T-helper 2 cell treated with Interferon-gamma antibody and Interleukin-4, amounts not matched to agents 5 μg/mL and 100 μg/mL, for 36 hours (primary cell): ENCODE measurements at regions not wholly inside any gene's neighbourhood (a gene's known extent, or its start where the extent isn't known, plus 50 kb on each side); places are given as distances from the start of the nearest gene placed in this dataset.

ENCODE experiments used
- DNase-seq: peaks from one replicate; pipeline ENCODE4 v3.0.0; 2021; ENCODE audit warnings: low spot score
- H3K27ac Mint-ChIP-seq: one replicate; pipeline ENCODE4 v1.8.0; 2021; ENCODE audit warnings: mild to moderate bottlenecking, mixed read lengths
- H3K27me3 Mint-ChIP-seq: one replicate; pipeline ENCODE4 v1.8.0; 2021; ENCODE audit warnings: low read depth, mixed read lengths
- H3K36me3 Mint-ChIP-seq: one replicate; pipeline ENCODE4 v1.8.0; 2021; ENCODE audit warnings: low read depth, mixed read lengths
- H3K4me1 Mint-ChIP-seq: one replicate; pipeline ENCODE4 v1.8.0; 2021; ENCODE audit warnings: low read depth, mixed read lengths
- H3K4me3 Mint-ChIP-seq: one replicate; pipeline ENCODE4 v1.8.0; 2022; ENCODE audit warnings: mild to moderate bottlenecking, moderate library complexity, mixed read lengths
- H3K9me3 Mint-ChIP-seq: one replicate; pipeline ENCODE4 v1.8.0; 2021; ENCODE audit warnings: mixed read lengths

GRCh38 chr11:28878025-28878424 lies 769.8 kb downstream of the METTL15 start:
- Mint-ChIP-seq H3K9me3 (peaks cover 13% of the 10 kb centered on the region), H3K4me3 (no peak overlapping the region), H3K27ac (no peak overlapping the region), H3K4me1 (no peaks in the 10 kb centered on the region), H3K27me3 (no peaks in the 10 kb centered on the region), H3K36me3 (no peaks in the 10 kb centered on the region)
- no peak for DNase-seq

- H3K36me3 Mint-ChIP-seq: no peaks in the 10 kb centered on the region
- H3K9me3 Mint-ChIP-seq: peaks cover 7% of the 10 kb centered on the region
- H3K4me1 Mint-ChIP-seq: no peaks in the 10 kb centered on the region
- H3K27me3 Mint-ChIP-seq: no peaks in the 10 kb centered on the region
- H3K4me3 Mint-ChIP-seq: no peak overlapping the region
- DNase-seq: no peak
- H3K27ac Mint-ChIP-seq: no peak overlapping the region
Observed at GRCh38 chr11:28877340-28877739, 769.2 kb downstream of the METTL15 start.

- H3K27ac Mint-ChIP-seq: no peak overlapping the region
- no peaks in the 10 kb centered on the region for H3K27me3 Mint-ChIP-seq
- H3K9me3 Mint-ChIP-seq: peaks cover 14% of the 10 kb centered on the region
- H3K36me3 Mint-ChIP-seq: no peaks in the 10 kb centered on the region
- DNase-seq: no peak
- H3K4me1 Mint-ChIP-seq: no peaks in the 10 kb centered on the region
- H3K4me3 Mint-ChIP-seq: no peak overlapping the region
Observed at GRCh38 chr11:28874706-28875105, 766.5 kb downstream of the METTL15 start.

- DNase-seq: no peak
- Mint-ChIP-seq H3K27ac (no peak overlapping the region), H3K27me3 (no peaks in the 10 kb centered on the region), H3K9me3 (peaks cover 24% of the 10 kb centered on the region), H3K36me3 (no peaks in the 10 kb centered on the region), H3K4me3 (no peak overlapping the region), H3K4me1 (no peaks in the 10 kb centered on the region)
Observed at GRCh38 chr11:28871090-28871489, 762.9 kb downstream of the METTL15 start.

GRCh38 chr11:28863422-28863821 lies 755.2 kb downstream of the METTL15 start:
- H3K4me1 Mint-ChIP-seq: no peaks in the 10 kb centered on the region

GRCh38 chr11:28860893-28861292 lies 752.7 kb downstream of the METTL15 start:
- Mint-ChIP-seq H3K9me3 (peaks cover 27% of the 10 kb centered on the region), H3K4me1 (no peaks in the 10 kb centered on the region), H3K27ac (no peak overlapping the region), H3K36me3 (no peaks in the 10 kb centered on the region), H3K4me3 (no peak overlapping the region), H3K27me3 (no peaks in the 10 kb centered on the region)
- no peak for DNase-seq

More at GRCh38 chr11:28863422-28863821, 755.2 kb downstream of the METTL15 start:
- no peak for DNase-seq
- Mint-ChIP-seq H3K36me3 (no peaks in the 10 kb centered on the region), H3K27me3 (no peaks in the 10 kb centered on the region), H3K9me3 (peaks cover 20% of the 10 kb centered on the region), H3K27ac (no peak overlapping the region), H3K4me3 (no peak overlapping the region)

GRCh38 chr11:28858076-28858475 lies 749.9 kb downstream of the METTL15 start:
- peaks cover 27% of the 10 kb centered on the region for H3K9me3 Mint-ChIP-seq
- no peaks in the 10 kb centered on the region for H3K36me3 Mint-ChIP-seq
- H3K27ac Mint-ChIP-seq: no peak overlapping the region
- H3K4me3 Mint-ChIP-seq: no peak overlapping the region
- H3K27me3 Mint-ChIP-seq: no peaks in the 10 kb centered on the region
- no peak for DNase-seq
- H3K4me1 Mint-ChIP-seq: no peaks in the 10 kb centered on the region

GRCh38 chr11:28849053-28849452 lies 740.9 kb downstream of the METTL15 start:
- peaks cover 17% of the 10 kb centered on the region for H3K9me3 Mint-ChIP-seq
- no peaks in the 10 kb centered on the region for H3K27me3 Mint-ChIP-seq
- no peaks in the 10 kb centered on the region for H3K36me3 Mint-ChIP-seq

GRCh38 chr11:28842716-28843115 lies 734.5 kb downstream of the METTL15 start:
- Mint-ChIP-seq H3K4me3 (no peak overlapping the region), H3K36me3 (no peaks in the 10 kb centered on the region), H3K27ac (no peak overlapping the region), H3K27me3 (no peaks in the 10 kb centered on the region), H3K4me1 (no peaks in the 10 kb centered on the region), H3K9me3 (peaks cover 11% of the 10 kb centered on the region)
- DNase-seq: no peak

More at GRCh38 chr11:28849053-28849452, 740.9 kb downstream of the METTL15 start:
- Mint-ChIP-seq H3K4me1 (no peaks in the 10 kb centered on the region), H3K4me3 (no peak overlapping the region), H3K27ac (no peak overlapping the region)
- no peak for DNase-seq

- no peaks in the 10 kb centered on the region for H3K4me1 Mint-ChIP-seq
- H3K27ac Mint-ChIP-seq: no peak overlapping the region
- H3K36me3 Mint-ChIP-seq: no peaks in the 10 kb centered on the region
- DNase-seq: no peak
- H3K27me3 Mint-ChIP-seq: no peaks in the 10 kb centered on the region
- peaks cover 21% of the 10 kb centered on the region for H3K9me3 Mint-ChIP-seq
- no peak overlapping the region for H3K4me3 Mint-ChIP-seq
Observed at GRCh38 chr11:28838741-28839140, 730.6 kb downstream of the METTL15 start.

- no peaks in the 10 kb centered on the region for H3K27me3 Mint-ChIP-seq
- no peak overlapping the region for H3K27ac Mint-ChIP-seq
- H3K4me3 Mint-ChIP-seq: no peak overlapping the region
- no peaks in the 10 kb centered on the region for H3K4me1 Mint-ChIP-seq
- no peak for DNase-seq
- H3K36me3 Mint-ChIP-seq: no peaks in the 10 kb centered on the region
- H3K9me3 Mint-ChIP-seq: peaks cover 27% of the 10 kb centered on the region
Observed at GRCh38 chr11:28837599-28837998, 729.4 kb downstream of the METTL15 start.

- Mint-ChIP-seq H3K36me3 (no peaks in the 10 kb centered on the region), H3K27ac (no peak overlapping the region), H3K4me1 (no peaks in the 10 kb centered on the region), H3K4me3 (no peak overlapping the region), H3K27me3 (no peaks in the 10 kb centered on the region), H3K9me3 (peaks cover 33% of the 10 kb centered on the region)
- DNase-seq: no peak
Observed at GRCh38 chr11:28836285-28837081, 728.3 kb downstream of the METTL15 start.

GRCh38 chr11:28835790-28836189 lies 727.6 kb downstream of the METTL15 start:
- Mint-ChIP-seq H3K4me3 (no peak overlapping the region), H3K36me3 (no peaks in the 10 kb centered on the region), H3K4me1 (no peaks in the 10 kb centered on the region), H3K27ac (no peak overlapping the region), H3K27me3 (no peaks in the 10 kb centered on the region), H3K9me3 (peaks cover 36% of the 10 kb centered on the region)
- DNase-seq: no peak

- no peaks in the 10 kb centered on the region for H3K36me3 Mint-ChIP-seq
- H3K27ac Mint-ChIP-seq: no peak overlapping the region
- H3K9me3 Mint-ChIP-seq: peaks cover 35% of the 10 kb centered on the region
- DNase-seq: no peak
- H3K4me3 Mint-ChIP-seq: no peak overlapping the region
- H3K4me1 Mint-ChIP-seq: no peaks in the 10 kb centered on the region
- H3K27me3 Mint-ChIP-seq: no peaks in the 10 kb centered on the region
Observed at GRCh38 chr11:28835317-28835716, 727.1 kb downstream of the METTL15 start.

GRCh38 chr11:28834877-28835276 lies 726.7 kb downstream of the METTL15 start:
- H3K9me3 Mint-ChIP-seq: peaks cover 35% of the 10 kb centered on the region
- H3K36me3 Mint-ChIP-seq: no peaks in the 10 kb centered on the region
- no peak overlapping the region for H3K4me3 Mint-ChIP-seq
- H3K4me1 Mint-ChIP-seq: no peaks in the 10 kb centered on the region
- no peak overlapping the region for H3K27ac Mint-ChIP-seq
- no peak for DNase-seq
- no peaks in the 10 kb centered on the region for H3K27me3 Mint-ChIP-seq
